ENCODE measurements at regions not wholly inside any gene's neighbourhood (a gene's known extent, or its start where the extent isn't known, plus 50 kb on each side); places are given as distances from the start of the nearest gene placed in this dataset.

DNA sequence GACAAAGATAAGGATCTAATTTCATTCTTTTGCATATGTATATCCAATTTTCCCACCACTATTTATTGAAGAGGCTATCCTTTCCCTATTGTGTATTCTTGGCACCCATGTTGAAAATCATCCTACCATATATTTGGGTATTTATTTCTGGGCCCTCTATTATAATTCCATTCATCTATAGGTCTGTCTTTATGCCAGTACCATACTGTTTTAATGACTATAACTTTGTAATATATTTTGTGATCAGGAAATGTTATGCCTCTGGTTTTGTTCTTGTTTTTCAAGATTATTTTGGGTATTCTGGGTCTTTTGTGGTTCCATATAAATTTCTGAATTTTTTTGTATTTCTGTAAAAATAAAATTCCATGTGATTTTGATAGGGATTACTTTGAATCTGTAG is 347.6 kb upstream of the SULF2 start:
- no peak for TF ChIP-seq CTCF (IDR thresholded peaks at IDR 0.05; ENCODE audit: insufficient read depth, low read length)
- TF ChIP-seq, protein P1, sequence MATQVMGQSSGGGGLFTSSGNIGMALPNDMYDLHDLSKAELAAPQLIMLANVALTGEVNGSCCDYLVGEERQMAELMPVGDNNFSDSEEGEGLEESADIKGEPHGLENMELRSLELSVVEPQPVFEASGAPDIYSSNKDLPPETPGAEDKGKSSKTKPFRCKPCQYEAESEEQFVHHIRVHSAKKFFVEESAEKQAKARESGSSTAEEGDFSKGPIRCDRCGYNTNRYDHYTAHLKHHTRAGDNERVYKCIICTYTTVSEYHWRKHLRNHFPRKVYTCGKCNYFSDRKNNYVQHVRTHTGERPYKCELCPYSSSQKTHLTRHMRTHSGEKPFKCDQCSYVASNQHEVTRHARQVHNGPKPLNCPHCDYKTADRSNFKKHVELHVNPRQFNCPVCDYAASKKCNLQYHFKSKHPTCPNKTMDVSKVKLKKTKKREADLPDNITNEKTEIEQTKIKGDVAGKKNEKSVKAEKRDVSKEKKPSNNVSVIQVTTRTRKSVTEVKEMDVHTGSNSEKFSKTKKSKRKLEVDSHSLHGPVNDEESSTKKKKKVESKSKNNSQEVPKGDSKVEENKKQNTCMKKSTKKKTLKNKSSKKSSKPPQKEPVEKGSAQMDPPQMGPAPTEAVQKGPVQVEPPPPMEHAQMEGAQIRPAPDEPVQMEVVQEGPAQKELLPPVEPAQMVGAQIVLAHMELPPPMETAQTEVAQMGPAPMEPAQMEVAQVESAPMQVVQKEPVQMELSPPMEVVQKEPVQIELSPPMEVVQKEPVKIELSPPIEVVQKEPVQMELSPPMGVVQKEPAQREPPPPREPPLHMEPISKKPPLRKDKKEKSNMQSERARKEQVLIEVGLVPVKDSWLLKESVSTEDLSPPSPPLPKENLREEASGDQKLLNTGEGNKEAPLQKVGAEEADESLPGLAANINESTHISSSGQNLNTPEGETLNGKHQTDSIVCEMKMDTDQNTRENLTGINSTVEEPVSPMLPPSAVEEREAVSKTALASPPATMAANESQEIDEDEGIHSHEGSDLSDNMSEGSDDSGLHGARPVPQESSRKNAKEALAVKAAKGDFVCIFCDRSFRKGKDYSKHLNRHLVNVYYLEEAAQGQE (IDR thresholded peaks at IDR 0.05; ENCODE audit: insufficient replicate concordance, low read depth), result no peak
